ENCODE measurements at regions not wholly inside any gene's neighbourhood (a gene's known extent, or its start where the extent isn't known, plus 50 kb on each side); places are given as distances from the start of the nearest gene placed in this dataset.

- no peak for DNase-seq
- TF ChIP-seq CTCF (IDR thresholded peaks at IDR 0.05) (no peak), POLR2A (IDR thresholded peaks at IDR 0.05) (no peak)
Measured at GRCh38 chr2:167856190-167856589, 391.2 kb downstream of the STK39 start.

GRCh38 chr2:167855211-167855610 lies 392.2 kb downstream of the STK39 start:
- Histone ChIP-seq H3K4me3 (no peak overlapping the region), H3K9me3 (no peaks in the 10 kb centered on the region), H3K27me3 (no peaks in the 10 kb centered on the region), H3K36me3 (no peaks in the 10 kb centered on the region), H3K4me1 (no peaks in the 10 kb centered on the region), H3K27ac (no peak overlapping the region)
- no peak for DNase-seq
- intact Hi-C loops (cut with DNase I; ENCODE audit: low total_unique reads): no loop called here
- no peak for TF ChIP-seq POLR2A (IDR thresholded peaks at IDR 0.05)
- no peak for TF ChIP-seq CTCF (IDR thresholded peaks at IDR 0.05)

More at GRCh38 chr2:167856190-167856589, 391.2 kb downstream of the STK39 start:
- intact Hi-C loops (cut with DNase I; ENCODE audit: low total_unique reads): no loop called here
- H3K27me3 ChIP-seq: no peaks in the 10 kb centered on the region
- no peaks in the 10 kb centered on the region for H3K36me3 ChIP-seq
- no peak overlapping the region for H3K4me3 ChIP-seq
- H3K4me1 ChIP-seq: no peaks in the 10 kb centered on the region
- no peaks in the 10 kb centered on the region for H3K9me3 ChIP-seq
- H3K27ac ChIP-seq: no peak overlapping the region

- Histone ChIP-seq H3K36me3 (no peaks in the 10 kb centered on the region), H3K4me1 (no peaks in the 10 kb centered on the region), H3K27ac (no peak overlapping the region), H3K9me3 (no peaks in the 10 kb centered on the region), H3K27me3 (no peaks in the 10 kb centered on the region), H3K4me3 (no peak overlapping the region)
- intact Hi-C loops (cut with DNase I; ENCODE audit: low total_unique reads): no loop called here
- TF ChIP-seq POLR2A (IDR thresholded peaks at IDR 0.05): no peak
- no peak for DNase-seq
Measured at GRCh38 chr2:167853717-167854116, 393.7 kb downstream of the STK39 start.

GRCh38 chr2:167851876-167852275 lies 395.5 kb downstream of the STK39 start:
- no peak overlapping the region for H3K4me3 ChIP-seq
- intact Hi-C loops (cut with DNase I; ENCODE audit: low total_unique reads): no loop called here
- no peaks in the 10 kb centered on the region for H3K9me3 ChIP-seq
- no peak overlapping the region for H3K27ac ChIP-seq
- no peak for DNase-seq
- no peaks in the 10 kb centered on the region for H3K27me3 ChIP-seq
- H3K36me3 ChIP-seq: no peaks in the 10 kb centered on the region
- no peak for TF ChIP-seq POLR2A (IDR thresholded peaks at IDR 0.05)
- TF ChIP-seq CTCF (IDR thresholded peaks at IDR 0.05): no peak
- H3K4me1 ChIP-seq: no peaks in the 10 kb centered on the region

- H3K27ac ChIP-seq: no peak overlapping the region
- intact Hi-C loops (cut with DNase I; ENCODE audit: low total_unique reads): no loop called here
- no peaks in the 10 kb centered on the region for H3K4me1 ChIP-seq
- no peaks in the 10 kb centered on the region for H3K9me3 ChIP-seq
- no peak for TF ChIP-seq POLR2A (IDR thresholded peaks at IDR 0.05)
- TF ChIP-seq CTCF (IDR thresholded peaks at IDR 0.05): no peak
- no peak overlapping the region for H3K4me3 ChIP-seq
- no peaks in the 10 kb centered on the region for H3K36me3 ChIP-seq
- no peaks in the 10 kb centered on the region for H3K27me3 ChIP-seq
- DNase-seq: no peak
Measured at GRCh38 chr2:167851323-167851860, 396.0 kb downstream of the STK39 start.
